ENCODE measurements at regions not wholly inside any gene's neighbourhood (a gene's known extent, or its start where the extent isn't known, plus 50 kb on each side); places are given as distances from the start of the nearest gene placed in this dataset.

DNA sequence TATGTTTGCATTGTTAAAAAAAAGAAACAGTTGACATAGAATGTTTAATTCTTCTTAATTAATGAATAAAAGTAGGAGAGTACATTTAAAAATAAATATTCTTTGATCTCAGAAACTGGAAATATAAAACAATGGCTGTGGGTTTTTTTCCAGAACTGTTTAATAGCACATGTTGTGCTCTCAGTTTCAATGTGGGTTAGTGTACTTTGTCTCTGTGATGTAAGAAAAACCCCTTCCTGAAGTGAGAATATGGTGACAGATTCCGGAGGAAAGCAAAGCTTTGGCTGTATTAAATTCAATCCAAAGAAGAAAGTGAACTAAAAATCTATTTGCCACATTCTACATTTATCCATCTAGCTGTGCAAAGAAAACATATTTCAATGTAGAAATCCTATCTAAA is 261.9 kb upstream of the ADGRL3 start:
- DNase-seq (ENCODE audit: low read depth, low spot score) (no peak), FAIRE-seq (no peak)
- TF ChIP-seq MYC (IDR thresholded peaks at IDR 0.05; ENCODE audit: low read depth, low read length) (no peak), GATA2 (IDR thresholded peaks at IDR 0.05; ENCODE audit: insufficient read depth, insufficient read length, low read depth, low read length) (no peak), JUN (IDR thresholded peaks at IDR 0.05; ENCODE audit: borderline replicate concordance, insufficient read depth, insufficient read length, low read depth) (no peak), POLR2AphosphoS5 (IDR thresholded peaks at IDR 0.05; ENCODE audit: insufficient read depth, low read depth, low read length) (no peak), POLR2A (IDR thresholded peaks at IDR 0.05; ENCODE audit: low read depth, low read length) (no peak), FOS (IDR thresholded peaks at IDR 0.05; ENCODE audit: borderline replicate concordance, insufficient read depth, low read length) (no peak), EZH2 (IDR thresholded peaks at IDR 0.05; ENCODE audit: borderline replicate concordance, low read depth, low read length, severe bottlenecking) (no peak)
- TF ChIP-seq, protein P1, sequence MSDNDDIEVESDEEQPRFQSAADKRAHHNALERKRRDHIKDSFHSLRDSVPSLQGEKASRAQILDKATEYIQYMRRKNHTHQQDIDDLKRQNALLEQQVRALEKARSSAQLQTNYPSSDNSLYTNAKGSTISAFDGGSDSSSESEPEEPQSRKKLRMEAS (IDR thresholded peaks at IDR 0.05; ENCODE audit: insufficient read depth, insufficient read length): no peak
- TF ChIP-seq, protein P2, sequence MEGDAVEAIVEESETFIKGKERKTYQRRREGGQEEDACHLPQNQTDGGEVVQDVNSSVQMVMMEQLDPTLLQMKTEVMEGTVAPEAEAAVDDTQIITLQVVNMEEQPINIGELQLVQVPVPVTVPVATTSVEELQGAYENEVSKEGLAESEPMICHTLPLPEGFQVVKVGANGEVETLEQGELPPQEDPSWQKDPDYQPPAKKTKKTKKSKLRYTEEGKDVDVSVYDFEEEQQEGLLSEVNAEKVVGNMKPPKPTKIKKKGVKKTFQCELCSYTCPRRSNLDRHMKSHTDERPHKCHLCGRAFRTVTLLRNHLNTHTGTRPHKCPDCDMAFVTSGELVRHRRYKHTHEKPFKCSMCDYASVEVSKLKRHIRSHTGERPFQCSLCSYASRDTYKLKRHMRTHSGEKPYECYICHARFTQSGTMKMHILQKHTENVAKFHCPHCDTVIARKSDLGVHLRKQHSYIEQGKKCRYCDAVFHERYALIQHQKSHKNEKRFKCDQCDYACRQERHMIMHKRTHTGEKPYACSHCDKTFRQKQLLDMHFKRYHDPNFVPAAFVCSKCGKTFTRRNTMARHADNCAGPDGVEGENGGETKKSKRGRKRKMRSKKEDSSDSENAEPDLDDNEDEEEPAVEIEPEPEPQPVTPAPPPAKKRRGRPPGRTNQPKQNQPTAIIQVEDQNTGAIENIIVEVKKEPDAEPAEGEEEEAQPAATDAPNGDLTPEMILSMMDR (IDR thresholded peaks at IDR 0.05; ENCODE audit: extremely low read depth in 1 of 2, insufficient read depth in 1 of 2, low read depth in 1 of 2, low read length in 2 of 2): no peak
- no peak overlapping the region for H3K4me2 ChIP-seq (ENCODE audit: insufficient read depth, low read length)
- intact Hi-C loops (cut with micrococcal nuclease) (no loop called here), dilution Hi-C loops (cut with MboI; ENCODE audit: extremely low pct_ligation_motif_present, low sequenced_read_pairs) (no loop called here)
- no peak overlapping the region for H2AFZ ChIP-seq (ENCODE audit: low read depth, low read length)
- no peaks in the 10 kb centered on the region for H3K9me3 ChIP-seq (replicated peaks; ENCODE audit: control insufficient read depth, insufficient read depth, low read length)
- CTCF ChIA-PET: no interaction called here
- no peaks in the 10 kb centered on the region for H4K20me1 ChIP-seq (replicated peaks; ENCODE audit: control insufficient read depth, extremely low read depth, insufficient read depth, low read length)
- no peaks in the 10 kb centered on the region for H3K27me3 ChIP-seq (ENCODE audit: control insufficient read depth in 2 of 2, insufficient read depth in 2 of 2, low read length in 2 of 2)
- no peak overlapping the region for H3K4me3 ChIP-seq (replicated peaks in 1 of 3; ENCODE audit: insufficient read depth in 1 of 3, low read depth in 1 of 3, low read length in 3 of 3)
- no peak overlapping the region for H3K27ac ChIP-seq (ENCODE audit: insufficient read depth, low read depth, low read length)
- POLR2A ChIA-PET: no interaction called here
- no peaks in the 10 kb centered on the region for H3K9me1 ChIP-seq (replicated peaks; ENCODE audit: control insufficient read depth, extremely low read depth, insufficient read depth, low read length)
- BruUV-seq (replicated peaks): no TSS peak
- H3K9ac ChIP-seq (replicated peaks; ENCODE audit: extremely low read depth, insufficient read depth, low read length): no peak overlapping the region
- H3K79me2 ChIP-seq (ENCODE audit: control insufficient read depth, insufficient read depth, low read length): no peaks in the 10 kb centered on the region
- H3K36me3 ChIP-seq (ENCODE audit: control insufficient read depth in 2 of 2, extremely low read depth in 1 of 2, insufficient read depth in 2 of 2, low read length in 2 of 2): no peaks in the 10 kb centered on the region
- no peaks in the 10 kb centered on the region for H3K4me1 ChIP-seq (ENCODE audit: control insufficient read depth, extremely low read depth, insufficient read depth, low read length)
